ENCODE measurements at regions not wholly inside any gene's neighbourhood (a gene's known extent, or its start where the extent isn't known, plus 50 kb on each side); places are given as distances from the start of the nearest gene placed in this dataset.
"Not testable (repeated sequence)": the region's sequence is repeated elsewhere in the genome, so short reads cannot be mapped to it uniquely, and the experiment has no call there.

- H3K27ac Mint-ChIP-seq: no peak overlapping the region
Measured at GRCh38 chr1:143610196-143610595, 361.6 kb downstream of the FAM72C start.

GRCh38 chr1:143604887-143605286, 366.9 kb downstream of the FAM72C start:
- DNase-seq (ENCODE audit: low spot score in 2 of 2) (no peak), ATAC-seq (ENCODE audit: low read depth) (no peak)
- H3K4me3 Mint-ChIP-seq: no peak overlapping the region
- no peaks in the 10 kb centered on the region for H3K36me3 Mint-ChIP-seq
- no peaks in the 10 kb centered on the region for H3K4me1 Mint-ChIP-seq
- no peak overlapping the region for H3K27ac Mint-ChIP-seq
- H3K27me3 Mint-ChIP-seq: peaks cover 6% of the 10 kb centered on the region
- no peaks in the 10 kb centered on the region for H3K9me3 Mint-ChIP-seq

More at GRCh38 chr1:143610196-143610595, 361.6 kb downstream of the FAM72C start:
- DNase-seq (ENCODE audit: low spot score in 2 of 2) (no peak), ATAC-seq (ENCODE audit: low read depth) (no peak)
- Mint-ChIP-seq H3K9me3 (no peaks in the 10 kb centered on the region), H3K4me1 (no peaks in the 10 kb centered on the region), H3K27me3 (no peaks in the 10 kb centered on the region), H3K4me3 (no peak overlapping the region), H3K36me3 (no peaks in the 10 kb centered on the region)

- no peaks in the 10 kb centered on the region for H3K36me3 Mint-ChIP-seq
- peaks cover 9% of the 10 kb centered on the region for H3K27me3 Mint-ChIP-seq
Measured at GRCh38 chr1:143584508-143584907, 387.3 kb downstream of the FAM72C start.

GRCh38 chr1:143574891-143575520, 396.8 kb downstream of the FAM72C start:
- Mint-ChIP-seq H3K4me3 (no peak overlapping the region), H3K27me3 (no peaks in the 10 kb centered on the region), H3K9me3 (peaks cover 7% of the 10 kb centered on the region), H3K36me3 (no peaks in the 10 kb centered on the region), H3K27ac (no peak overlapping the region), H3K4me1 (no peaks in the 10 kb centered on the region)
- DNase-seq (ENCODE audit: low spot score in 2 of 2) (no peak), ATAC-seq (ENCODE audit: low read depth) (no peak)

More at GRCh38 chr1:143584508-143584907, 387.3 kb downstream of the FAM72C start:
- DNase-seq (ENCODE audit: low spot score in 2 of 2): no peak
- Mint-ChIP-seq H3K4me3 (no peak overlapping the region), H3K4me1 (no peaks in the 10 kb centered on the region), H3K27ac (no peak overlapping the region), H3K9me3 (peaks cover 2% of the 10 kb centered on the region)
- no peak for ATAC-seq (ENCODE audit: low read depth)

- not testable (repeated sequence) for H3K27me3 Mint-ChIP-seq; H3K4me3 Mint-ChIP-seq; DNase-seq (ENCODE audit: low spot score in 2 of 2); ATAC-seq (ENCODE audit: low read depth); H3K27ac Mint-ChIP-seq; H3K4me1 Mint-ChIP-seq; H3K9me3 Mint-ChIP-seq; H3K36me3 Mint-ChIP-seq
Measured at GRCh38 chr1:143572661-143573060, 399.1 kb downstream of the FAM72C start.

- not testable (repeated sequence) for ATAC-seq (ENCODE audit: low read depth); H3K36me3 Mint-ChIP-seq; H3K4me3 Mint-ChIP-seq; H3K27ac Mint-ChIP-seq; H3K4me1 Mint-ChIP-seq; H3K9me3 Mint-ChIP-seq; DNase-seq (ENCODE audit: low spot score in 2 of 2)
- H3K27me3 Mint-ChIP-seq: peaks cover 11% of the 10 kb centered on the region
Measured at GRCh38 chr1:143563761-143564160, 408.0 kb downstream of the FAM72C start.

GRCh38 chr1:143553627-143554026, 418.2 kb downstream of the FAM72C start:
- H3K4me1 Mint-ChIP-seq: no peaks in the 10 kb centered on the region
- H3K9me3 Mint-ChIP-seq: no peaks in the 10 kb centered on the region
- H3K27ac Mint-ChIP-seq: no peak overlapping the region
- H3K27me3 Mint-ChIP-seq: peaks cover 5% of the 10 kb centered on the region
- no peaks in the 10 kb centered on the region for H3K36me3 Mint-ChIP-seq
- ATAC-seq (ENCODE audit: low read depth) (no peak), DNase-seq (ENCODE audit: low spot score in 2 of 2) (no peak)
- H3K4me3 Mint-ChIP-seq: no peak overlapping the region

- Mint-ChIP-seq H3K36me3 (peaks cover 18% of the 10 kb centered on the region), H3K27me3 (peaks cover 11% of the 10 kb centered on the region), H3K9me3 (peaks cover 23% of the 10 kb centered on the region), H3K27ac (peak overlapping the region; percentile 18)
- not testable (repeated sequence) for H3K4me1 Mint-ChIP-seq; DNase-seq (ENCODE audit: low spot score in 2 of 2); H3K4me3 Mint-ChIP-seq; ATAC-seq (ENCODE audit: low read depth)
Measured at GRCh38 chr1:143504703-143505102, 467.1 kb downstream of the FAM72C start.

GRCh38 chr1:143504080-143504479, 467.7 kb downstream of the FAM72C start:
- ATAC-seq (ENCODE audit: low read depth); H3K4me1 Mint-ChIP-seq; DNase-seq (ENCODE audit: low spot score in 2 of 2); H3K4me3 Mint-ChIP-seq: not testable (repeated sequence)
- Mint-ChIP-seq H3K36me3 (peaks cover 18% of the 10 kb centered on the region), H3K9me3 (peaks cover 23% of the 10 kb centered on the region), H3K27ac (peak overlapping the region; percentile 18), H3K27me3 (peaks cover 11% of the 10 kb centered on the region)

- ATAC-seq (ENCODE audit: low read depth); DNase-seq (ENCODE audit: low spot score in 2 of 2); H3K4me3 Mint-ChIP-seq; H3K4me1 Mint-ChIP-seq: not testable (repeated sequence)
- H3K27ac Mint-ChIP-seq: peak overlapping the region; percentile 60
- peaks cover 18% of the 10 kb centered on the region for H3K36me3 Mint-ChIP-seq
- H3K9me3 Mint-ChIP-seq: peaks cover 23% of the 10 kb centered on the region
- peaks cover 11% of the 10 kb centered on the region for H3K27me3 Mint-ChIP-seq
Measured at GRCh38 chr1:143503048-143503447, 468.7 kb downstream of the FAM72C start.

- H3K4me3 Mint-ChIP-seq; H3K4me1 Mint-ChIP-seq; DNase-seq (ENCODE audit: low spot score in 2 of 2); ATAC-seq (ENCODE audit: low read depth): not testable (repeated sequence)
- Mint-ChIP-seq H3K27ac (peak overlapping the region; percentile 62), H3K27me3 (peaks cover 11% of the 10 kb centered on the region), H3K36me3 (peaks cover 18% of the 10 kb centered on the region), H3K9me3 (peaks cover 23% of the 10 kb centered on the region)
Measured at GRCh38 chr1:143502038-143502437, 469.7 kb downstream of the FAM72C start.

- H3K36me3 Mint-ChIP-seq: peaks cover 11% of the 10 kb centered on the region
- peak; percentile 3 to 34 for DNase-seq (ENCODE audit: low spot score in 2 of 2)
- H3K9me3 Mint-ChIP-seq: peaks cover 12% of the 10 kb centered on the region
- not testable (repeated sequence) for ATAC-seq (ENCODE audit: low read depth); H3K4me1 Mint-ChIP-seq
- peak overlapping the region; percentile 65 for H3K27ac Mint-ChIP-seq
- H3K4me3 Mint-ChIP-seq: peak overlapping the region; percentile 61
- H3K27me3 Mint-ChIP-seq: peaks cover 11% of the 10 kb centered on the region
Measured at GRCh38 chr1:143498059-143498749, 473.6 kb downstream of the FAM72C start.

GRCh38 chr1:143497374-143497747, 474.4 kb downstream of the FAM72C start:
- peaks cover 10% of the 10 kb centered on the region for H3K27me3 Mint-ChIP-seq
- peaks cover 5% of the 10 kb centered on the region for H3K9me3 Mint-ChIP-seq
- ATAC-seq (ENCODE audit: low read depth) (no peak), DNase-seq (ENCODE audit: low spot score in 2 of 2) (peak; percentile 6 to 17)
- H3K27ac Mint-ChIP-seq: no peak overlapping the region
- H3K4me3 Mint-ChIP-seq: no peak overlapping the region
- peaks cover 3% of the 10 kb centered on the region for H3K4me1 Mint-ChIP-seq
- H3K36me3 Mint-ChIP-seq: peaks cover 4% of the 10 kb centered on the region

GRCh38 chr1:143496526-143497373, 475.0 kb downstream of the FAM72C start:
- H3K9me3 Mint-ChIP-seq; H3K27ac Mint-ChIP-seq; H3K4me1 Mint-ChIP-seq; ATAC-seq (ENCODE audit: low read depth); H3K27me3 Mint-ChIP-seq; H3K36me3 Mint-ChIP-seq: not testable (repeated sequence)
- peak in 1 of 2 donors; percentile 8 for DNase-seq (ENCODE audit: low spot score in 2 of 2)
- H3K4me3 Mint-ChIP-seq: peak overlapping the region; percentile 53
